SK-N-SH (cell line): ENCODE measurements at regions not wholly inside any gene's neighbourhood (a gene's known extent, or its start where the extent isn't known, plus 50 kb on each side); places are given as distances from the start of the nearest gene placed in this dataset.

ENCODE experiments used
- RCOR1 ChIP-seq: fragments of 150-350 bp; IDR thresholded peaks from 2 replicates; pipeline ENCODE4 v1.6.1; 2017; ENCODE audit warnings: antibody characterized with exemption, low read length
- TCF12 ChIP-seq: IDR thresholded peaks from 2 replicates; pipeline ENCODE4 v1.4.0; 2012
- TEAD4 ChIP-seq: IDR thresholded peaks from 2 replicates; pipeline ENCODE4 v1.4.0; 2012; ENCODE audit warnings: mild to moderate bottlenecking, borderline replicate concordance; ENCODE audit not compliant: insufficient read depth
- TF ChIP-seq, protein P1 (sequence below): fragments of 150-350 bp; IDR thresholded peaks from 2 replicates; pipeline ENCODE4 v1.6.1; 2017; ENCODE audit warnings: antibody characterized with exemption, low read length, low read depth, borderline replicate concordance

DNA sequence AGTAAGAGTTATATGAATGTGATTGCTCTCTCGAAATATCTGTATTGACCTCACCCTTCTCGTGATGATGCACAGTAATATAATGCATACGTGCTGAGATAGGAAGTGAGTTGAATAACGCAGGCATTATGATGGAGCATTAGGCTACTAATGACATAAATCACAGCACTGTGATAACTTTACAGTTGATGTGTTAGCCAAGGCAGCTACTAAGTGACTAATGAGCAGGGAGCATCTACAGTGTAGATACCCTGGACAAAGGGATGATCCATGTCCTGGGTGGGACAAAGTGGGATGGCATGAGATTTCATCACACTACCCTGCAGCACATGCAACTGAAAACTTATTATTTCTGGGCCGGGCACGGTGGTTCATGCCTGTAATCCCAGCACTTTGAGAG lies 68.4 kb downstream of the HDGFL1 start:
- no peak for TF ChIP-seq TEAD4
- no peak for TF ChIP-seq RCOR1
- TF ChIP-seq, protein P1, sequence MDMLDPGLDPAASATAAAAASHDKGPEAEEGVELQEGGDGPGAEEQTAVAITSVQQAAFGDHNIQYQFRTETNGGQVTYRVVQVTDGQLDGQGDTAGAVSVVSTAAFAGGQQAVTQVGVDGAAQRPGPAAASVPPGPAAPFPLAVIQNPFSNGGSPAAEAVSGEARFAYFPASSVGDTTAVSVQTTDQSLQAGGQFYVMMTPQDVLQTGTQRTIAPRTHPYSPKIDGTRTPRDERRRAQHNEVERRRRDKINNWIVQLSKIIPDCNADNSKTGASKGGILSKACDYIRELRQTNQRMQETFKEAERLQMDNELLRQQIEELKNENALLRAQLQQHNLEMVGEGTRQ = no peak
- TF ChIP-seq TCF12 = no peak
